ENCODE measurements at regions not wholly inside any gene's neighbourhood (a gene's known extent, or its start where the extent isn't known, plus 50 kb on each side); places are given as distances from the start of the nearest gene placed in this dataset.

- Histone ChIP-seq H3K9me3 (no peaks in the 10 kb centered on the region), H3K27me3 (no peaks in the 10 kb centered on the region), H3K4me1 (no peaks in the 10 kb centered on the region), H3K36me3 (no peaks in the 10 kb centered on the region), H3K4me3 (no peak overlapping the region), H3K27ac (no peak overlapping the region)
- 69 to 76% methylated on average over 7 of the region's 7 CpGs for WGBS, 2 donors
- TF ChIP-seq CTCF (IDR thresholded peaks at IDR 0.05) (no peak), POLR2AphosphoS5 (IDR thresholded peaks at IDR 0.05) (no peak), POLR2A (IDR thresholded peaks at IDR 0.05) (no peak), EP300 (IDR thresholded peaks at IDR 0.05) (no peak)
- ATAC-seq (ENCODE audit: low FRiP score in 2 of 2) (no peak), DNase-seq (no peak)
Observed at GRCh38 chr5:68725905-68726683, 367.7 kb upstream of the SLC30A5 start.

GRCh38 chr5:68727931-68728330 lies 365.9 kb upstream of the SLC30A5 start:
- Histone ChIP-seq H3K9me3 (no peaks in the 10 kb centered on the region), H3K4me1 (no peaks in the 10 kb centered on the region), H3K27me3 (no peaks in the 10 kb centered on the region), H3K27ac (no peak overlapping the region), H3K36me3 (no peaks in the 10 kb centered on the region), H3K4me3 (no peak overlapping the region)
- no peak for DNase-seq
- WGBS, 2 donors: 91 to 93% methylated on average over 2 of the region's 2 CpGs
- TF ChIP-seq CTCF (IDR thresholded peaks at IDR 0.05) (no peak), POLR2AphosphoS5 (IDR thresholded peaks at IDR 0.05) (no peak), POLR2A (IDR thresholded peaks at IDR 0.05) (no peak), EP300 (IDR thresholded peaks at IDR 0.05) (no peak)
- no peak for ATAC-seq (ENCODE audit: low FRiP score in 2 of 2)

GRCh38 chr5:68729678-68730077 lies 364.1 kb upstream of the SLC30A5 start:
- 81 to 82% methylated on average over 4 of the region's 4 CpGs for WGBS, 2 donors
- ATAC-seq (ENCODE audit: low FRiP score in 2 of 2) (no peak), DNase-seq (no peak)
- TF ChIP-seq CTCF (IDR thresholded peaks at IDR 0.05) (no peak), POLR2A (IDR thresholded peaks at IDR 0.05) (no peak), EP300 (IDR thresholded peaks at IDR 0.05) (no peak), POLR2AphosphoS5 (IDR thresholded peaks at IDR 0.05) (no peak)
- no peaks in the 10 kb centered on the region for H3K9me3 ChIP-seq
- H3K36me3 ChIP-seq: no peaks in the 10 kb centered on the region
- no peaks in the 10 kb centered on the region for H3K4me1 ChIP-seq
- H3K27me3 ChIP-seq: no peaks in the 10 kb centered on the region
- H3K27ac ChIP-seq: no peak overlapping the region
- H3K4me3 ChIP-seq: no peak overlapping the region

- TF ChIP-seq POLR2A (IDR thresholded peaks at IDR 0.05) (no peak), POLR2AphosphoS5 (IDR thresholded peaks at IDR 0.05) (no peak), CTCF (IDR thresholded peaks at IDR 0.05) (no peak), EP300 (IDR thresholded peaks at IDR 0.05) (no peak)
- H3K27me3 ChIP-seq: no peaks in the 10 kb centered on the region
- H3K4me3 ChIP-seq: no peak overlapping the region
- H3K36me3 ChIP-seq: no peaks in the 10 kb centered on the region
- H3K4me1 ChIP-seq: no peaks in the 10 kb centered on the region
- no peak overlapping the region for H3K27ac ChIP-seq
- ATAC-seq (ENCODE audit: low FRiP score in 2 of 2): peak; percentile 62 to 88
- no peak for DNase-seq
- no peaks in the 10 kb centered on the region for H3K9me3 ChIP-seq
- WGBS, 2 donors: 55 to 58% methylated on average over 7 of the region's 7 CpGs
Observed at GRCh38 chr5:68730220-68730978, 363.4 kb upstream of the SLC30A5 start.

Data from upper lobe of left lung (tissue), 6 donors.